Thymus (tissue), 11 donors: ENCODE measurements at regions not wholly inside any gene's neighbourhood (a gene's known extent, or its start where the extent isn't known, plus 50 kb on each side); places are given as distances from the start of the nearest gene placed in this dataset.

ENCODE experiments used
- DNase-seq, 9 donors: peaks; one replicate each; pipeline ENCODE4 v3.0.0-alpha.2; 2013; ENCODE audit warnings: low spot score in 9 of 9, low read depth in 6 of 9, missing footprints in 1 of 9
- H3K27ac ChIP-seq, 2 donors: one replicate each; pipeline ENCODE4 v1.5.1; 2013; ENCODE audit warnings: control low read depth in 1 of 2, low read depth in 1 of 2, low read length in 1 of 2, mild to moderate bottlenecking in 1 of 2, moderate library complexity in 1 of 2
- H3K27me3 ChIP-seq, 2 donors: one replicate each; pipeline ENCODE4 v1.5.1; 2013; ENCODE audit warnings: low read length in 1 of 2; ENCODE audit not compliant: control insufficient read depth in 2 of 2, insufficient read depth in 1 of 2
- H3K36me3 ChIP-seq, 2 donors: one replicate each; pipeline ENCODE4 v1.5.1; 2013; ENCODE audit warnings: low read length in 1 of 2, mild to moderate bottlenecking in 1 of 2, moderate library complexity in 1 of 2; ENCODE audit not compliant: control insufficient read depth in 2 of 2, insufficient read depth in 2 of 2
- H3K4me1 ChIP-seq, 2 donors: one replicate each; pipeline ENCODE4 v1.5.1; 2013; ENCODE audit warnings: low read length in 2 of 2; ENCODE audit not compliant: control insufficient read depth in 2 of 2, insufficient read depth in 2 of 2
- H3K4me3 ChIP-seq, 2 donors: one replicate each; pipeline ENCODE4 v1.5.1; 2013; ENCODE audit warnings: low read length in 2 of 2, control low read depth in 1 of 2, mild to moderate bottlenecking in 1 of 2
- H3K9me3 ChIP-seq, 2 donors: one replicate each; pipeline ENCODE4 v1.5.1; 2013; ENCODE audit warnings: low read length in 1 of 2, mild to moderate bottlenecking in 1 of 2; ENCODE audit not compliant: control insufficient read depth in 2 of 2, insufficient read depth in 1 of 2
- WGBS: extraction: QIAGEN DNeasy Blood & Tissue Kit; methylation state at CpG from one replicate; pipeline ENCODE4 v1.1.7; 2013; 5-methylcytosine and 5-hydroxymethylcytosine counted together
- donor health status: healthy.

DNA sequence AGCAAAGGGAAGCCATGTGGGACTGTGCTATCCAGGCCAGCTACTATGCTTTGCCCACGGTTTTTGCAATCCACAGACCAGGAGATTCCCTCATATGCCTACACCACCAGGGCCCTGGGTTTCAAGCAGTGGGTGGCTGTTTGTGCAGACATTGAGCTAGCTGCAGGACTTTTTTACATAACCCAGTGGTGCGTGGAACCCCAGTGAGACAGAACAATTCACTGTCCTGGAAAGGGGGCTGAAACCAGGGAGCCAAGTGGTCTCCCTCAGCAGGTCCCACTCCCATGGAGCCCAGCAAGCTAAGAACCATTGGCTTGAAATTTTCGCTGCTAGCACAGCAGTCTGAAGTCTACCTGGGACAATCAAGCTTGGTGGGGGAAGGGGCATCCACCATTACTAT, 959.9 kb downstream of the FSTL5 start:
- Histone ChIP-seq H3K27ac (no peak overlapping the region), H3K27me3 (no peaks in the 10 kb centered on the region), H3K9me3 (peaks cover 0 to 6% of the 10 kb centered on the region in 2 donors), H3K4me3 (no peak overlapping the region), H3K36me3 (no peaks in the 10 kb centered on the region), H3K4me1 (no peaks in the 10 kb centered on the region)
- no peak for DNase-seq
- 83% methylated on average over 3 of the region's 3 CpGs for WGBS

DNA sequence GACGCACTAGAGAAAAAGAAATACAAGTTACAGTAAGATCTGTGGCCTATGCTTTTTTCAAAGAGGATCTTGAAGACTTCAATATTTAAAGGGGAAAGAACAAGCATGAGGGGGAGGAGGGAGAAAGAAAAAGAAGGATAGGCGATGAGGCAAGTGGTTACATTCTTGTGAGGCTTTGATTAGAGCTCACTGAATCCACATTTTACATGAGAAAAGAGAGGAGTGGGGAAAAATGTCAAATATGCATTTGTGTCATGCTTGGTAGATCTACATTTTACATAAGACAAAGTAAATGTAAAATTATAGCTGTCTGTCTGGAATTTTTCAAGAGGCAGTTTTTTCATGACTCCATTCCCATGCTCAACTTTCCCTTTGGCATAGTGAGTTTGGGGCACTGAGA, 965.9 kb downstream of the FSTL5 start:
- no peak overlapping the region for H3K27ac ChIP-seq
- H3K4me1 ChIP-seq: no peaks in the 10 kb centered on the region
- 85% methylated on average over 2 of the region's 2 CpGs for WGBS
- H3K27me3 ChIP-seq: no peaks in the 10 kb centered on the region
- no peak overlapping the region for H3K4me3 ChIP-seq
- H3K9me3 ChIP-seq: no peaks in the 10 kb centered on the region
- DNase-seq: no peak
- H3K36me3 ChIP-seq: no peaks in the 10 kb centered on the region

DNA sequence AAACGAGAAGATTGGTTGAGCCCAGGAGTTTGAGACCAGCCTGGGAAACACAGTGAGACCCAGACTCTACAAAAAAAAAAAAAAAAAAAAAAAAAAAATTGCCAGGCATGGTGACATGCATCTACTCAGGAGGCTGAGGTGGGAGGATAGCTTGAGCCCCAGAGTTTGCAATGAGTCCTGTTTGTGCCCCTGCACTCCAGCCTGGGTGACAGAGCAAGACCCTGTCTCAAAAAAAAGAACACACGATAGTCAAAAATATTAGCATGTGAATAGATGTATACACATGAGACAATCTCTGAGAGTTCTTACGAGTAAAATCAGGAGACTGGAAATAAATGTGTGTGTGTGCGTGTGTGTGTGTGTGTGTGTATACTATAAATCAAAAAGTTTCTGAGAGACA, 966.3 kb downstream of the FSTL5 start:
- Histone ChIP-seq H3K9me3 (no peaks in the 10 kb centered on the region), H3K4me1 (no peaks in the 10 kb centered on the region), H3K27me3 (no peaks in the 10 kb centered on the region), H3K27ac (no peak overlapping the region), H3K36me3 (no peaks in the 10 kb centered on the region), H3K4me3 (no peak overlapping the region)
- DNase-seq: no peak
- 90% methylated on average over 4 of the region's 4 CpGs for WGBS

DNA sequence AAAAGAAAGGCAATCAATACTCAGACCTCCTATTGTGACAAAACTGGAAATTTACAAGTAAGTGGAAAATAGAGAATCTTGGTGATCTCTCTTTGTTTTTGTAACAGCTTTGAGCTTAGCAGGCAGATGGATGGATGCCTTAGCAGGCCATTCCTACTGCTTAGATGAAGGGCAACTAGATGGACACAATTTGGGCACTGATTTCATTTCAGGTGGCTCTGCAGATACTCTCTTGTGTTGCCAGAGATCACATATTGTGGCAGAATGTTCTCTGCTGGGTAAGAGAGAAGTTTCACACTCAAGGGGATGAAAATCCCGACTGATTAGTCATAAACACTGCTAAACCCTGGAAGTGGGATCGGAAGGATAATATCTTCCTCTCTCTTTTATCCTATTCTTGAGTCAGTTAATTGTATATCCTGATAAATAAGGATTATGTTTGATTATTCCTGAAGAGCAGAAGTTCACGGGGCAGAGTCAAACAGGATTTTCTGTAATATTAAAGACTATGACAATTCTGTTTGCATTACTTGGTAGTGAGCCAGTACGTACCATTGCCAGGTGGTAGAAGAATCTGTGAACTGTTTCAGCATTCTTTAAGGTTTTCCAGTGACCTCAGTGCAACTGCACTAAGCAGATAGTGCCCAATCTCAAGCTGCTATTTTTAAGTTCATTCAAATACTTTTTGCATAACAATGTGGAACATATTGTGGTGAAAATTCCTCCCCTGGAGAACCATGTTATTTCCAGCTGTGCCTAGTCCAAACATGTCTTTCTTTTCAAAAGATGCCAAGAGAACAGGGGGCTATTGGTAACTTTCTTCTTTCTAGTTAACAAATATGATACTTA, 974.3 kb downstream of the FSTL5 start:
- no peaks in the 10 kb centered on the region for H3K27me3 ChIP-seq
- no peak for DNase-seq
- WGBS: 84% methylated on average over 4 of the region's 4 CpGs
- no peaks in the 10 kb centered on the region for H3K9me3 ChIP-seq
- no peaks in the 10 kb centered on the region for H3K4me1 ChIP-seq
- no peaks in the 10 kb centered on the region for H3K36me3 ChIP-seq
- H3K4me3 ChIP-seq: no peak overlapping the region
- H3K27ac ChIP-seq: no peak overlapping the region

DNA sequence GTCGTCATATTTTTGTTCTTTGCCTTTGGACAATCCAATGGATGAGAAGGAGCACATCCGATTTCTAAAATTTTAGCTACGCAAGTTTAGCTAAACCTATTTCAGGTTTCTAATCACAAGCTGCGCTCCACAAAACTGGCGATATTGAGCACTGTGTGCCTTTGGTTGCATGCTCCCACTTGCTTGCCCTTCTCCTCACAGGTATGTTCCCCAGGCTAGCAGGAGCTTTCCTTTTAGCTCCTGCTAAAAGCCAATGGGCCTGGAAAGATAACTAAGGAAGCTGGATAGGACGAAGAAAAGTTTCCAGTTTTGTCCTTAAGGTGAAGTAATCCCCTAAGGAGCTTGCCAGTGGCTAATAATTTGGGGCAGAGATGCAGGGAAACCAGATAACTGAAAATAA, 975.2 kb downstream of the FSTL5 start:
- WGBS: 92% methylated on average over 6 of the region's 6 CpGs
- Histone ChIP-seq H3K4me3 (no peak overlapping the region), H3K36me3 (no peaks in the 10 kb centered on the region), H3K27me3 (no peaks in the 10 kb centered on the region), H3K9me3 (no peaks in the 10 kb centered on the region), H3K27ac (no peak overlapping the region), H3K4me1 (no peaks in the 10 kb centered on the region)
- no peak for DNase-seq

DNA sequence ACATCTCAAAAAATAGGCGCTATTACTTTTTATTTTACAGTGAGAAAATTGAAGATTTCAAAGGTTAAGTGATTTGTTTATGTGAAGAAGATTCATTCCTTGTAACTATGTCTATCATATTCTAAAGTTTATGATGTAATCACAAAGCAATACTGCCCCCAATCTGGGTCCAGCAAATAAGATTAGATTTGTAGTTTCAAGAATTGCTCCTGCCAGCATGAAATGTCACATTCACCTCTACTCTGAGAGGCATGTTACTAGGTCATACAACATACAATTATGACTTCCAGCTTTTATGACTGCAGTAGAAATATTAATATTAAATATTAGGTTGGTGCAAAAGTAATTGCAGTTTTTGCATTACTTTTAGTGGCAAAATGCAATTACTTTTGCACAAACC, 976.2 kb downstream of the FSTL5 start:
- no peaks in the 10 kb centered on the region for H3K27me3 ChIP-seq
- 93% methylated on average over 1 of the region's 1 CpG for WGBS
- no peaks in the 10 kb centered on the region for H3K4me1 ChIP-seq
- no peaks in the 10 kb centered on the region for H3K36me3 ChIP-seq
- no peak overlapping the region for H3K27ac ChIP-seq
- H3K4me3 ChIP-seq: no peak overlapping the region
- no peaks in the 10 kb centered on the region for H3K9me3 ChIP-seq
- no peak for DNase-seq

DNA sequence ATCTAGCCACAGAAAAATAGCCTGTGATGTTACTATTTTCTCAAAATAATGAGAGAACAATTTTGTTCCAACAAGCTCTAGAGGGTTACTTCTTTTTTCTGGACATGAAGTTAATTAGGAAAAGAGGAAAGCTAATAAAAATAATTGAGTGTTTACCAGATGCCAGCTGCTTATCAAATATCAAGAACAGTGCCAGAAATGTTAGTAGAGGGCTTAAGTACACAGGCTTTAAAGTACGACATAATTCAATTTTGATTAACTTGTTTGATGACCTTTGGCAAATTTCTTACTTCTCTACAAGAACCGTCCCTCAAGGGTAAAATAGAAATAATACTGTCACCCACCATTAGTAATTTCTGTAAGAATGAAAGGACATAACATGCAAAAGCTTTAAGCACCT, 977.0 kb downstream of the FSTL5 start:
- no peaks in the 10 kb centered on the region for H3K36me3 ChIP-seq
- no peaks in the 10 kb centered on the region for H3K27me3 ChIP-seq
- no peak overlapping the region for H3K4me3 ChIP-seq
- H3K27ac ChIP-seq: no peak overlapping the region
- no peaks in the 10 kb centered on the region for H3K4me1 ChIP-seq
- no peak for DNase-seq
- no peaks in the 10 kb centered on the region for H3K9me3 ChIP-seq
- WGBS: 90% methylated on average over 2 of the region's 2 CpGs

DNA sequence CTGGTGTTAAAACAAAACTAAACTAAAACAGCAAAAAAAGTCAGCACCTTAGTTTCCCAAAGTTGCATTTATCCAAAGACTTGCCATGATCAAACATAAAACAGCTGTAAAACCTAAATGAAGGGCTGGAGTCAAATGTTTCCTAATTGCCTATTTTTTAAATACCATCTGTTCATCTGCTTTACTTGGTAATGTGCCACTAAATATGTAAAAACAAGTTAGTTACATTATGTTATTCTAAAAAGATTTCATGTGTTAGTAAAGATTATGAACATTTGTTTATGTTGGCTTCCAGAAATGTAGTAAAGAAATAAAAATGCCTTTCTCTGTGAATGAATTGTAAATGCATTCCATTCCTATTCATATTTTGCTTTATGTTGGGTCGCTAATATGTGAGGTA, 977.8 kb downstream of the FSTL5 start:
- Histone ChIP-seq H3K9me3 (no peaks in the 10 kb centered on the region), H3K27ac (no peak overlapping the region), H3K4me1 (no peaks in the 10 kb centered on the region), H3K27me3 (no peaks in the 10 kb centered on the region), H3K36me3 (no peaks in the 10 kb centered on the region), H3K4me3 (no peak overlapping the region)
- 77% methylated on average over 1 of the region's 1 CpG for WGBS
- DNase-seq: no peak

DNA sequence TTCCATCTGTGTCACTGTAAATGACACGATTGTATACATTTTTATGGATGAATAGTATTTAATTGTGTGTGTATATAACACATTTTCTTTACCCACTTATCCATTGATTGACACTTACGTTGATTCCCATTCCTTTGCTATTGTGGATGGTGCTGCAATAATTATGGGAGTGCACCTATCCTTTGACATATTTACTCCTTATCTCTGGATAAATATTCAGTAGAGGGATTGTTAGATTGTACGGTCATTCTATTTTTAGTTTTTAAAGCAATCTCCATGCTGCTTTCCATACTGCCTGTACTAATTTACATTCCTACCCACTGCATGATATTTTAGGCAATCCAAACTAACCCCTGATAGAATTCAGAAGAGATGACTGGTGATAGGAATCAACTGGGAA, 980.1 kb downstream of the FSTL5 start:
- Histone ChIP-seq H3K9me3 (peaks cover 0 to 3% of the 10 kb centered on the region in 2 donors), H3K27ac (no peak overlapping the region), H3K36me3 (no peaks in the 10 kb centered on the region), H3K27me3 (no peaks in the 10 kb centered on the region), H3K4me3 (no peak overlapping the region), H3K4me1 (no peaks in the 10 kb centered on the region)
- DNase-seq: no peak
- 88% methylated on average over 3 of the region's 3 CpGs for WGBS
